GM12878 (cell line): ENCODE measurements at regions not wholly inside any gene's neighbourhood (a gene's known extent, or its start where the extent isn't known, plus 50 kb on each side); places are given as distances from the start of the nearest gene placed in this dataset.
"Not testable (repeated sequence)": the region's sequence is repeated elsewhere in the genome, so short reads cannot be mapped to it uniquely, and the experiment has no call there.

Experiments
- ATAC-seq: fragments of 200-7000 bp; cut with Tn5 transposase; 3 replicates; pipeline ENCODE4 v1.9.1; 2020; ENCODE audit warnings: mild to moderate bottlenecking, moderate library complexity
- BruUV-seq: library from RNA; stranded (reverse); fragments of 400-500 nt; replicated peaks from 2 replicates; lab custom pipeline; 2021; lab: Mats Ljungman, UMichigan
- CTCF ChIA-PET: fragments of 300-600 bp; sonication (Branson Sonifier 250); formaldehyde crosslinking; extraction: SDS; loops from one replicate; lab custom pipeline; 2021; ENCODE audit warnings: inconsistent platforms; lab: Yijun Ruan, JAX
- POLR2A ChIA-PET: fragments of 350-600 bp; formaldehyde crosslinking; extraction: SDS; loops from one replicate; lab custom pipeline; 2021; ENCODE audit warnings: inconsistent platforms; lab: Charles Lee
- RAD21 ChIA-PET: fragments of 300-600 bp; sonication (Branson Sonifier 250); formaldehyde crosslinking; loops from one replicate; lab custom pipeline; 2023; ENCODE audit warnings: antibody characterized with exemption; ENCODE audit not compliant: unreplicated experiment; lab: Charles Lee
- SMC1A ChIA-PET: fragments of 300-600 bp; sonication (Branson Sonifier 250); formaldehyde crosslinking; loops from one replicate; lab custom pipeline; 2023; ENCODE audit not compliant: unreplicated experiment, uncharacterized antibody; lab: Charles Lee
- DNase-seq: peaks from one replicate; pipeline ENCODE4 v3.0.0-alpha.2; 2011; ENCODE audit warnings: low read depth, low spot score
- FAIRE-seq: peaks from 3 replicates; lab custom pipeline; 2011; peaks lifted over from hg19 to GRCh38; lab: Jason Lieb, UNC
- H2AFZ ChIP-seq: 2 replicates; pipeline ENCODE4 v1.6.0; 2011; ENCODE audit warnings: low read depth, low read length, control low read depth; ENCODE audit not compliant: control insufficient read depth
- H3K27ac ChIP-seq: 2 replicates; pipeline ENCODE4 v1.5.1; 2011; ENCODE audit warnings: control low read depth; ENCODE audit not compliant: control insufficient read depth, insufficient read depth
- H3K27me3 ChIP-seq, 2 experiments: replicated peaks in 1 of 2; 2 replicates each; pipeline versions ENCODE4 v1.6.0 to v1.6.1; 2011; ENCODE audit warnings: low read length in 1 of 2; ENCODE audit not compliant: control insufficient read depth in 2 of 2, insufficient read depth in 2 of 2
- H3K36me3 ChIP-seq, 2 experiments: 2 replicates each; pipeline ENCODE4 v1.5.1; 2011; ENCODE audit warnings: low read length in 1 of 2; ENCODE audit not compliant: control insufficient read depth in 2 of 2, insufficient read depth in 2 of 2
- H3K4me1 ChIP-seq: 2 replicates; pipeline ENCODE4 v1.6.1; 2011; ENCODE audit warnings: mild to moderate bottlenecking, low read length, moderate library complexity, mixed read lengths; ENCODE audit not compliant: control insufficient read depth, insufficient read depth
- H3K4me2 ChIP-seq: 2 replicates; pipeline ENCODE4 v1.6.0; 2011; ENCODE audit warnings: control low read depth; ENCODE audit not compliant: control insufficient read depth, insufficient read depth
- H3K4me3 ChIP-seq: fragments of 200-600 bp; sonication (generic); 2 replicates; pipeline ENCODE4 v1.5.1; 2016
- H3K79me2 ChIP-seq: 2 replicates; pipeline ENCODE4 v1.6.0; 2011; ENCODE audit warnings: low read length; ENCODE audit not compliant: control insufficient read depth, insufficient read depth
- H3K9ac ChIP-seq: 2 replicates; pipeline ENCODE4 v1.8.0; 2011; ENCODE audit warnings: low read length, control low read depth, mixed read lengths; ENCODE audit not compliant: control insufficient read depth, insufficient read depth
- H3K9me3 ChIP-seq: replicated peaks from 3 replicates; pipeline ENCODE4 v1.5.1; 2011; ENCODE audit warnings: mild to moderate bottlenecking, low read length; ENCODE audit not compliant: control insufficient read depth, insufficient read depth
- H4K20me1 ChIP-seq: 2 replicates; pipeline ENCODE4 v1.6.0; 2011; ENCODE audit not compliant: control insufficient read depth, insufficient read depth
- ELK1 ChIP-seq: IDR thresholded peaks from 2 replicates; pipeline ENCODE4 v1.6.1; 2012; ENCODE audit warnings: low read depth, low read length, improper control_type of control experiment
- FOS ChIP-seq: IDR thresholded peaks from 3 replicates; pipeline ENCODE4 v1.6.1; 2011; ENCODE audit warnings: borderline replicate concordance; ENCODE audit not compliant: insufficient read length; ENCODE audit errors: extremely low read depth
- FOXM1 ChIP-seq: IDR thresholded peaks from 2 replicates; pipeline ENCODE4 v1.6.1; 2012; ENCODE audit warnings: low read depth, mild to moderate bottlenecking, inconsistent platforms, low read length, moderate library complexity
- KAT2A ChIP-seq: conservative IDR thresholded peaks from 2 replicates; pipeline ENCODE4 v1.6.1; 2011; ENCODE audit warnings: low read depth, low read length; ENCODE audit not compliant: control insufficient read depth
- KLF5 ChIP-seq: fragments of 450-650 bp; IDR thresholded peaks from 2 replicates; pipeline ENCODE4 v1.6.1; 2014; ENCODE audit warnings: mild to moderate bottlenecking; ENCODE audit not compliant: partially characterized antibody
- NFIC ChIP-seq: IDR thresholded peaks from 2 replicates; pipeline ENCODE4 v1.6.1; 2012; ENCODE audit warnings: low read depth, mild to moderate bottlenecking, inconsistent platforms, low read length, moderate library complexity
- PAX8 ChIP-seq: fragments of 450-650 bp; IDR thresholded peaks from 2 replicates; pipeline ENCODE4 v1.6.1; 2017; ENCODE audit warnings: mild to moderate bottlenecking, moderate library complexity
- POU2F2 ChIP-seq: IDR thresholded peaks from 3 replicates; pipeline ENCODE4 v1.6.1; 2011; ENCODE audit warnings: low read depth, mild to moderate bottlenecking, low read length, borderline replicate concordance
- RELA ChIP-seq: fragments of 450-650 bp; IDR thresholded peaks from 2 replicates; pipeline ENCODE4 v1.8.0; 2014; ENCODE audit warnings: borderline replicate concordance; ENCODE audit not compliant: partially characterized antibody
- REST ChIP-seq: IDR thresholded peaks from 2 replicates; pipeline ENCODE4 v1.6.1; 2012; ENCODE audit warnings: mild to moderate bottlenecking, low read depth, low read length
- WGBS: methylation state at CpG from one replicate; pipeline ENCODE4 v1.1.6; 2016; ENCODE audit warnings: low lambda C conversion rate; ENCODE audit not compliant: insufficient replicate concordance, insufficient coverage; ENCODE audit errors: missing lambda C conversion rate; 5-methylcytosine and 5-hydroxymethylcytosine counted together
- in situ Hi-C: fragments of 300-500 bp; cut with MboI; formaldehyde crosslinking; loops from 9 replicates; pipeline ENCODE4 v1.14.3; 2018; ENCODE audit warnings: mixed read lengths
- intact Hi-C: fragments of 100-400 bp; cut with micrococcal nuclease; formaldehyde crosslinking; loops from one replicate; pipeline ENCODE4 v1.14.2; 2022; ENCODE audit not compliant: unreplicated experiment

GRCh38 chr18:67451101-67451500, 65.4 kb downstream of the DSEL start:
- H3K4me2 ChIP-seq, DNase-seq, SMC1A ChIA-PET, RAD21 ChIA-PET, intact Hi-C loops, H3K4me3 ChIP-seq, H2AFZ ChIP-seq, H3K79me2 ChIP-seq, H4K20me1 ChIP-seq, CTCF ChIA-PET, FAIRE-seq, POLR2A ChIA-PET, BruUV-seq, H3K9ac ChIP-seq, H3K27ac ChIP-seq, H3K27me3 ChIP-seq, H3K4me1 ChIP-seq, H3K36me3 ChIP-seq, in situ Hi-C loops, H3K9me3 ChIP-seq, ATAC-seq: not testable (repeated sequence)
- WGBS = 0% methylated on average over 9 of the region's 10 CpGs

GRCh38 chr18:67433971-67434370, 82.5 kb downstream of the DSEL start:
- intact Hi-C loops (no loop called here), in situ Hi-C loops (no loop called here)
- ChIA-PET SMC1A (no interaction called here), RAD21 (no interaction called here), POLR2A (no interaction called here), CTCF (no interaction called here)
- ATAC-seq = no peak
- no peak overlapping the region for H3K4me3 ChIP-seq
- H3K9me3 ChIP-seq = no peaks in the 10 kb centered on the region
- H3K36me3 ChIP-seq = no peaks in the 10 kb centered on the region
- H3K9ac ChIP-seq = no peak overlapping the region
- no peak overlapping the region for H3K27ac ChIP-seq
- no peaks in the 10 kb centered on the region for H3K79me2 ChIP-seq
- BruUV-seq = no TSS peak
- H3K4me1 ChIP-seq = no peaks in the 10 kb centered on the region
- H2AFZ ChIP-seq = no peak overlapping the region
- no peak for FAIRE-seq
- 61% methylated on average over 5 of the region's 5 CpGs for WGBS
- no peaks in the 10 kb centered on the region for H3K27me3 ChIP-seq
- H3K4me2 ChIP-seq = no peak overlapping the region
- DNase-seq = no peak
- no peaks in the 10 kb centered on the region for H4K20me1 ChIP-seq
- TF ChIP-seq FOXM1 = no peak
- TF ChIP-seq KLF5 = no peak
- TF ChIP-seq FOS = no peak
- no peak for TF ChIP-seq RELA
- TF ChIP-seq KAT2A = no peak
- TF ChIP-seq ELK1 = no peak
- no peak for TF ChIP-seq POU2F2
- TF ChIP-seq PAX8 = no peak
- no peak for TF ChIP-seq REST
- no peak for TF ChIP-seq NFIC
